Upper lobe of left lung (tissue), 4 donors: ENCODE measurements at regions not wholly inside any gene's neighbourhood (a gene's known extent, or its start where the extent isn't known, plus 50 kb on each side); places are given as distances from the start of the nearest gene placed in this dataset.

Experiments used
- CTCF ChIP-seq, 6 experiments: fragments of 450-650 bp in 4 of 6; fragments of 200-600 bp in 2 of 6; sonication (generic) in 2 of 6; IDR thresholded peaks; one replicate each; pipeline ENCODE4 v1.5.1; 2016 to 2019; ENCODE audit warnings: antibody characterized with exemption in 6 of 6
- EP300 ChIP-seq, 4 donors: sonication (generic); formaldehyde crosslinking; IDR thresholded peaks; one replicate each; pipeline ENCODE4 v1.5.1; 2017; ENCODE audit warnings: antibody characterized with exemption in 4 of 4, control low read depth in 2 of 4
- POLR2A ChIP-seq, 4 donors: fragments of 450-650 bp; IDR thresholded peaks; one replicate each; pipeline ENCODE4 v1.5.1; 2016 to 2017; ENCODE audit warnings: antibody characterized with exemption in 4 of 4, mild to moderate bottlenecking in 2 of 4
- POLR2AphosphoS5 ChIP-seq, 2 donors: sonication (generic); formaldehyde crosslinking; IDR thresholded peaks; one replicate each; pipeline ENCODE4 v1.5.1; 2017; ENCODE audit warnings: antibody characterized with exemption in 2 of 2

- no peak for TF ChIP-seq POLR2A (IDR thresholded peaks at IDR 0.05)
- no peak for TF ChIP-seq CTCF (IDR thresholded peaks at IDR 0.05)
- no peak for TF ChIP-seq EP300 (IDR thresholded peaks at IDR 0.05)
- TF ChIP-seq POLR2AphosphoS5 (IDR thresholded peaks at IDR 0.05) = no peak
Measured at GRCh38 chr4:4794421-4794820, 65.0 kb upstream of the MSX1 start.
